ENCODE measurements at regions not wholly inside any gene's neighbourhood (a gene's known extent, or its start where the extent isn't known, plus 50 kb on each side); places are given as distances from the start of the nearest gene placed in this dataset.

DNA sequence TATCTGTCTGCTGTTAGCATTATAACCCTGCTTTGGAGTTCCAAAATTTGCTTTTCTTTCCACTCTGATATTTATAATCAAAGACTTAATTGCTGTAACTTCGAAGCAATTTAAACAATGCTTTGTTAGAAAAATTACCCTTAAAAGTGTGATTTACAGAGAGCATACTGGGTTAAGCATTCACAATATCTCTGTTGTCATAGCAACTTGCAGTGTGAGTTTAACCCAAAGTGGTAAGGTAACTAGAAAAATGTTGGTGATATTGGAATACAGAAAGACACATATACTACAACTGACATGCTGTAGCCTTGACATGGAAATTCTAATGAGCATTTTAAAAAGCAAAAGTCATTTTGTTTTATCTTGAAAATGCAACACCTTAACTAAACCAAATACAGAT is 70.4 kb upstream of the SMLR1 start:
- DNase-seq (ENCODE audit: low read depth in 4 of 4, low spot score in 1 of 4), result no peak

- DNase-seq (ENCODE audit: low read depth in 4 of 4, low spot score in 1 of 4), result no peak
These were observed 68.4 kb upstream of the SMLR1 start for GRCh38 chr6:130758813-130759212.

- no peak for DNase-seq (ENCODE audit: low read depth in 4 of 4, low spot score in 1 of 4)
These were observed 67.2 kb upstream of the SMLR1 start for GRCh38 chr6:130760006-130760405.

DNA sequence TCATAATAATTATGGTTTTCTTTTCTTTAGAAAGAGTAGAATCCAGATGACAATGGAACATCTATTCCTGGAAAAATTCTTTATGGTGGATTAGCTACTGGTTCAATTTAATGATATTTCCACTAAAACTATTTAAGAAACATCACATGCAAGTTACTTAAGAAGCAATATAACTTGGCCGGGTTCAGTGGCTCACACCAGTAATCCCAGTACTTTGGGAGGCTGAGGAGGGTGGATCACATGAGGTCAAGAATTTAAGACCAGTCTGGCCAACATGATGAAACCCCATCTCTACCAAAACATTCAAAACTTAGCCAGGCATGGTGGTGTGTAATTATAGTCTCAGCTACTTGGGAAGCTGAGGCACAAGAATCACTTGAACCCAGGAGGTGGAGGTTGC is 65.9 kb upstream of the SMLR1 start:
- DNase-seq (ENCODE audit: low read depth in 4 of 4, low spot score in 1 of 4), result no peak

DNA sequence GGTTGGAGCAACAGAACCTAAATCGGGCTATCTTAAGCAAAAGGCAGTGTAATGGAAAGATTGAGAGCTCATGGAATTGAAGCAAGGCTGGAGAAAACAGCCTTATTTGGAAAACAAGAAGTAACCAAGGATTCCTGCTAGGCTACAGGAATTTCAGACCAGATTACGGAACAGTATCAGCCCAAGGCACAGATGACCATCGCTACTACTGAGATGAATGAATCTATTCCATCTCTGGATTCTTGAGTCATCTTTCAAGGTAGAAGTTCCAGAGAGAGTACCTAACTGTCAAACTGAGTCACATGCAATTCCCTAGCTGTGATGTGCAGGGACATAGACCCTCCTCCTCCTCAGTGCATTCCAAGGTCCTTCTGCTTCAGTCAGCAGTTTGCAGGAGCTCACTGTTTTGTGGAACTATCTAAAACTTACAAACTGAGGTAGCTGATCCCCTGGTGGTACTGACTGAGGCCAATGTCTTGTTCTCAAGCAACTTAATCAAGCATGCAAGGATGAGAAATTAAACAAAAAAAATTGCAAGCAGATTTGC is 62.0 kb upstream of the SMLR1 start:
- no peak for DNase-seq (ENCODE audit: low read depth in 4 of 4, low spot score in 1 of 4)

- no peak for DNase-seq (ENCODE audit: low read depth in 4 of 4, low spot score in 1 of 4)
These were observed 60.7 kb upstream of the SMLR1 start for GRCh38 chr6:130766239-130767144.

DNA sequence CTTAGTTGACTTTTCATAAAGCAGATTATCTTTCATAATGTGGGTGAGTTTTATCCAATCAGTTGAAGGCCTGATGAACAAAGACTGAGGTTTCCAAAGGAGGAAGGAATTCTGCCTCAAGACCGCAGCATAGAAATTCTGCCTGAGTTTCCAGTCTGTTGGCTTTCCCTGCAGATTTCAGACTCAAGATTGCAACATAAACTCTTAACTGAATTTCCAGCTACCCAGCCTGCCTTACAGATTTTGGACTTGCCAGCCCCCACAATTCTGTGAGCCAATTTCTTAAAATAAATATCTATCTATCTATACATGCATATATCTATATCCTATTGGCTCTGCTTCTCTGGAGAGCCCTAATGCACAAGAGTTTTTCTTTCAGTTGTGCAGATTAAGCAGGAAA is 57.3 kb upstream of the SMLR1 start:
- no peak for DNase-seq (ENCODE audit: low read depth in 4 of 4, low spot score in 1 of 4)

DNA sequence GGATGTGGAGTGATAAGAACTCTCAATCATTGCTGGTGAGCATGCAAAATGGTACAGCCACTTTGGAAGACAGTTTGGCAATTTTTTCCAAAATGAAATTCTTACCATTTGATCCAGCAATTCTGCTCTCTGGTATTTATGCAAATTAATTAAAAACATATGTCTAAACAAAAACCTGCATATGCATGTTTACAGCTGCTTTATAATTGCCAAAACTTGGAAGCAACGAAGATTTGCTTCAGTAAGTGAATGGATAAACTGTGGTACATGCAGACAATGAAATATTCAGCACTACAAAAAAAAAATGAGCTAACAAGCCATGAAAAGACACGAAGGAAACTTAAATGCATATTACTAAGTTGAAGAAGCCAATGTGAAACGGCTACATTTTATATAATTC is 55.5 kb upstream of the SMLR1 start:
- DNase-seq (ENCODE audit: low read depth in 4 of 4, low spot score in 1 of 4), result no peak

- DNase-seq (ENCODE audit: low read depth in 4 of 4, low spot score in 1 of 4), result no peak
These were observed 53.3 kb upstream of the SMLR1 start for GRCh38 chr6:130773860-130774259.

- no peak for DNase-seq (ENCODE audit: low read depth in 4 of 4, low spot score in 1 of 4)
These were observed 51.7 kb upstream of the SMLR1 start for GRCh38 chr6:130775411-130776012.

DNA sequence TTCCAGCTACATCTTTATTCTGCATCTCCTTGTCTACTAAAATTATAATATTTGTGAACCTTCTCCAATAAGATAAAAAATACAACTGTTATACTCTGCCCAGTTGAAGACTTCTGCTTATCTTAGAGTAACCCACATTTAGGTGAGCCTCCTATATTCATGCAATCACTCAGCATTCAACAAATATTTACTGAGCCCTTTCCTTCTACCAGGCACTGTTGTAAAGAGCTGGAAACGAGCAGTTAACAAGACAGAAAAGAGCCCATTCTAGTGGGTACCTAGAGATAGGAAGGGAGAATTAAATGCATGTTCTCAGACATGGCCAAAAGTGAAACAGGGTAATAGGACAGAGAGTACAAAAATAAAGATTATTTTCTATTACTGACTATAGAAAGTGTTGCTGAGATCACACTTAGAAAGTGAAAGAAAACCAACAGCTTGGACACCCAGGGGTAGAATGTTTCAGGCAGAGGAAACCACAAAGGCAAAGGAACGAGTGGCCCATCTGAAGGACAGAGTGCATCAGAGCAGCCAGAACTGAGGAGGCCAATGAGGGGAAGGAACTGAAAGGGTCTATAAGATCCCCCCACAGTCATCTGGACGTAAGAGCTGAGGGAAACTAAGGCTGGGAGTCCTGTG is 50.8 kb upstream of the SMLR1 start:
- DNase-seq (ENCODE audit: low read depth in 4 of 4, low spot score in 1 of 4), result no peak
